K562 (cell line): ENCODE measurements at regions not wholly inside any gene's neighbourhood (a gene's known extent, or its start where the extent isn't known, plus 50 kb on each side); places are given as distances from the start of the nearest gene placed in this dataset.

Source experiments
- CTCF ChIP-seq, 3 experiments: IDR thresholded peaks in 2 of 3; conservative IDR thresholded peaks in 1 of 3; 2 replicates each; pipeline ENCODE4 v1.5.1; 2011 to 2012; ENCODE audit warnings: low read length in 3 of 3, mild to moderate bottlenecking in 3 of 3, control low read depth in 2 of 3, improper control_type of control experiment in 1 of 3, inconsistent platforms in 1 of 3, low read depth in 1 of 3, mixed read lengths in 1 of 3, moderate library complexity in 1 of 3; ENCODE audit not compliant: insufficient read depth in 2 of 3
- SMARCA5 ChIP-seq: fragments of 450-650 bp; IDR thresholded peaks from 2 replicates; pipeline ENCODE4 v1.6.1; 2016
- TFE3 ChIP-seq: fragments of 450-650 bp; formaldehyde crosslinking; IDR thresholded peaks from 2 replicates; pipeline ENCODE4 v1.4.0; 2020; ENCODE audit warnings: mild to moderate bottlenecking, mixed read lengths

- TF ChIP-seq SMARCA5, result no peak
- TF ChIP-seq TFE3, result no peak
- no peak for TF ChIP-seq CTCF (IDR thresholded peaks at IDR 0.05 in 2 of 3, conservative IDR thresholded peaks at IDR 0.05 in 1 of 3; ENCODE audit: insufficient read depth in 2 of 3, low read depth in 1 of 3, low read length in 3 of 3)
Observed at GRCh38 chr19:31718898-31719297, 369.7 kb upstream of the TSHZ3 start.
